Adipocyte (in vitro differentiated cells): ENCODE measurements at regions not wholly inside any gene's neighbourhood (a gene's known extent, or its start where the extent isn't known, plus 50 kb on each side); places are given as distances from the start of the nearest gene placed in this dataset.
"Not testable (repeated sequence)": the region's sequence is repeated elsewhere in the genome, so short reads cannot be mapped to it uniquely, and the experiment has no call there.

Source experiments
- DNase-seq: peaks from one replicate; pipeline ENCODE4 v3.0.0-alpha.2; 2015; ENCODE audit warnings: low read depth
- H3K27me3 ChIP-seq: replicated peaks from 2 replicates; pipeline ENCODE4 v1.7.0; 2013; ENCODE audit warnings: mild to moderate bottlenecking, low read length, moderate library complexity; ENCODE audit not compliant: control insufficient read depth, insufficient read depth
- H3K36me3 ChIP-seq: 2 replicates; pipeline ENCODE4 v1.7.0; 2013; ENCODE audit warnings: low read length, mild to moderate bottlenecking, moderate library complexity; ENCODE audit not compliant: control insufficient read depth, insufficient read depth, severe bottlenecking
- H3K4me1 ChIP-seq: 2 replicates; pipeline ENCODE4 v1.7.0; 2013; ENCODE audit warnings: mild to moderate bottlenecking, low read length, moderate library complexity; ENCODE audit not compliant: control insufficient read depth, insufficient read depth
- H3K4me3 ChIP-seq: 2 replicates; pipeline ENCODE4 v1.7.0; 2013; ENCODE audit warnings: mild to moderate bottlenecking, low read length, moderate library complexity
- H3K9ac ChIP-seq: 2 replicates; pipeline ENCODE4 v1.7.0; 2013; ENCODE audit warnings: mild to moderate bottlenecking, low read length, moderate library complexity
- H3K9me3 ChIP-seq: 2 replicates; pipeline ENCODE4 v1.7.0; 2013; ENCODE audit warnings: mild to moderate bottlenecking, low read length, moderate library complexity; ENCODE audit not compliant: control insufficient read depth

DNA sequence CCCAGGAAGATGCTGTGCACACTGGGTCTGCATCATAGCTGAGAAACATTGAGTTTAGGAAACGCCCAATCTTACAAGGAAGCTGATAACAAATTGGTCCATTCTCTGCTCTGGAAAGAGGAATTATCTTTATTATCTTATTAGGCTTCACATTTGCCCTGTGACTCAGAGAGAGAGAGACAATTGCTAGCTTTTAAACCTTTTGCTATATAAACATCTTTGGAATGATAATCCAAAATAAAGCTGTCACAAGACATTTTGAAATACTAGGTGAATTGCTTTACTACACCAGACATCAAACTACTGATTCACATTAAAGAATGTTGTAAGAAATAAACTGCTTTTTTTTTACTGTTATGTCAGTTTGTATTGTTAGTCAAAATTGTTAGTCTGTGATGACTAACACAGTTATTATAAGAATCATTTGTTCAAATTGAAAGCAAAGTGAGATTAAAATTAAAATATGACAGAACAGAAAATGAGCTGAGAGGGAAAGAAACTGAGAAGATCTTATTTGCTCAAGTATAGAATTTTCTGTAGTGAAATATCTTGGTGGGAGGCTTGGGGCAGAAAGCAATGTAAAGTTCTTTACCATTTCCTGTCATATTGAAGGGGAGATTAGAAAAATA lies 765.4 kb upstream of the PCDH10 start:
- Histone ChIP-seq H3K9me3 (no peaks in the 10 kb centered on the region), H3K9ac (no peak overlapping the region), H3K4me3 (no peak overlapping the region), H3K4me1 (no peaks in the 10 kb centered on the region), H3K27me3 (no peaks in the 10 kb centered on the region), H3K36me3 (no peaks in the 10 kb centered on the region)
- DNase-seq, result peak; percentile 33

DNA sequence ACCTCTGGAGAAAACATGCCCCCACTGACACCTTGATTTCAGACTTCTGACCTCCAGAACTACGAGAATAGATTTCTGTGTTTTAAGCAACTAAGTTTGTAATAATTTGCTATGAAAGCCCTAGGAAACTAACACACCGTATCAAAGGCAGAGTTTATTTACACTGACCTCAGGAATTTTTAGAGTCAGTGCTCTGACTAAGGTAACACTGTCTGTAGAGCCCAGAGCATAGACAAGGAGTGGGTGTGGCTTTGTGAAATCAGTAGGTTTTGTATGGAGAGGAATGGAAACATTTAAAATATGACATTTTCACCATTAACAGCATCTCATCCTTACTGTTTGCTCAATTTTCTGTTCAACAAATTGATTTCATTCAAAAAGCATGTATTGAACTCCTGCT lies 764.4 kb upstream of the PCDH10 start:
- no peaks in the 10 kb centered on the region for H3K4me1 ChIP-seq
- H3K9ac ChIP-seq, result no peak overlapping the region
- H3K9me3 ChIP-seq, result no peaks in the 10 kb centered on the region
- H3K36me3 ChIP-seq, result no peaks in the 10 kb centered on the region
- no peaks in the 10 kb centered on the region for H3K27me3 ChIP-seq
- H3K4me3 ChIP-seq, result no peak overlapping the region
- DNase-seq, result no peak

- H3K4me1 ChIP-seq, result no peaks in the 10 kb centered on the region
- no peaks in the 10 kb centered on the region for H3K27me3 ChIP-seq
- no peaks in the 10 kb centered on the region for H3K9me3 ChIP-seq
- H3K4me3 ChIP-seq, result no peak overlapping the region
- no peak overlapping the region for H3K9ac ChIP-seq
- no peaks in the 10 kb centered on the region for H3K36me3 ChIP-seq
- DNase-seq, result no peak
These were observed 763.0 kb upstream of the PCDH10 start for GRCh38 chr4:132386130-132386529.

DNA sequence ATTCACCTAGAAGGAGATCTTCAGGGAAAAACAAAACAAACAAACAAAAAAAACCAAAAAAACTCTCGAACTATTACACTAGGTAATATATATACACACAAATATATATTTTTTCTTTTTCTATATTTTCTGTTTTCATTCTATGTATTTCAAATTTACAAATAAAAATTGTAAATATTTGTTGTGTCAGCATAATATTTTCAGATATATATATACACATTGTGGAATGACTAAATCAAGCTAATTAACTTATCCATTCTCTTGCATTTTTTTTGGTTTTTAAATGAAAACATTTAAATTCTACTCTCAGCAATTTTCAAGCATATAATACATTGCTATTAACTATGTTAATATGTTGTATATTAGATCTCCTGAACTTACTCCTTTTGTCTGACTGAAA lies 762.0 kb upstream of the PCDH10 start:
- Histone ChIP-seq H3K27me3 (no peaks in the 10 kb centered on the region), H3K4me1 (no peaks in the 10 kb centered on the region), H3K9ac (no peak overlapping the region), H3K9me3 (no peaks in the 10 kb centered on the region), H3K4me3 (no peak overlapping the region), H3K36me3 (no peaks in the 10 kb centered on the region)
- no peak for DNase-seq

- H3K27me3 ChIP-seq, result no peaks in the 10 kb centered on the region
- H3K9ac ChIP-seq, result no peak overlapping the region
- no peak overlapping the region for H3K4me3 ChIP-seq
- no peaks in the 10 kb centered on the region for H3K4me1 ChIP-seq
- H3K9me3 ChIP-seq, result no peaks in the 10 kb centered on the region
- DNase-seq, result no peak
- H3K36me3 ChIP-seq, result no peaks in the 10 kb centered on the region
These were observed 753.5 kb upstream of the PCDH10 start for GRCh38 chr4:132395561-132395960.

DNA sequence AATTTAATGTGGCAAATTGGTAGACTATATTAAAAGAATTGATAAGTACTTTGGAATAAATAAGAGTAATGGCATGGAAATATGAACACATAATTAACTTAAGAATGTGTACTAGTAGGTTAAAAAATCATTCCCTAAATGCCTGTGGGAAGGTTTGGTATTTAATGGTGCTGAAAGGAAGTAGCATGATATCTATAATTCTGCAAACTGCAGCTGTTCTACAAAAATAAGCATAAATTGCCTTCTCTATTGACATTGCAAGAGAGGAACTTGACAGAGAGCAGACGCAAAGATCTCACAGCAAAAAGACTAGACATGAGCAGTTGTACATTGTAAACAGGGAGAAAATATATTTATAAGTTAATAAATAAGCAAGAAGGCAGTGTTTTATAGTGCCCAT lies 752.5 kb upstream of the PCDH10 start:
- Histone ChIP-seq H3K4me3 (no peak overlapping the region), H3K9me3 (peaks cover 2% of the 10 kb centered on the region), H3K4me1 (no peaks in the 10 kb centered on the region), H3K9ac (no peak overlapping the region), H3K27me3 (no peaks in the 10 kb centered on the region), H3K36me3 (no peaks in the 10 kb centered on the region)
- peak; percentile 57 for DNase-seq

GRCh38 chr4:132417220-132417619 lies 731.9 kb upstream of the PCDH10 start:
- no peak overlapping the region for H3K9ac ChIP-seq
- peaks cover 27% of the 10 kb centered on the region for H3K9me3 ChIP-seq
- H3K27me3 ChIP-seq, result no peaks in the 10 kb centered on the region
- H3K4me3 ChIP-seq, result no peak overlapping the region
- no peaks in the 10 kb centered on the region for H3K4me1 ChIP-seq
- H3K36me3 ChIP-seq, result no peaks in the 10 kb centered on the region
- DNase-seq, result no peak

DNA sequence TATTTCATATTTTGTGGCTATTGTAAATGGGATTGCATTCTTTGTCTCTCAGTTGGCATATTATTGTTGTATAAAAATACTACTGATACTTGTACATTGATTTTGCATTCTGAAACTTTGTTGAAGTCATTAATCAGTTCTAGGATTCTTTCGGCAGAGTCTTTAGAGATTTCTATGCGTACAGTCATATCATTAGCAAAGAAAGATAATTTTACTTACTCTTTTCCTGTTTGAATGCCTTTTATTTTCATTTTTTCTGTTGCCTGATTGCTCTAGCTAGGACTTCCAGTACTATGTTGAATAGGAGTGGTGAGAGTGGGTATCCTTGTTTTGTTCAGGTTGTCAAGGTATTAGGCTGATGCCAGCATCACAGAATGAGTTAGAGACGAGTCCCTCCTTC lies 722.0 kb upstream of the PCDH10 start:
- H3K4me3 ChIP-seq, result no peak overlapping the region
- H3K27me3 ChIP-seq, result no peaks in the 10 kb centered on the region
- no peak for DNase-seq
- no peaks in the 10 kb centered on the region for H3K9me3 ChIP-seq
- no peaks in the 10 kb centered on the region for H3K4me1 ChIP-seq
- H3K9ac ChIP-seq, result no peak overlapping the region
- no peaks in the 10 kb centered on the region for H3K36me3 ChIP-seq

DNA sequence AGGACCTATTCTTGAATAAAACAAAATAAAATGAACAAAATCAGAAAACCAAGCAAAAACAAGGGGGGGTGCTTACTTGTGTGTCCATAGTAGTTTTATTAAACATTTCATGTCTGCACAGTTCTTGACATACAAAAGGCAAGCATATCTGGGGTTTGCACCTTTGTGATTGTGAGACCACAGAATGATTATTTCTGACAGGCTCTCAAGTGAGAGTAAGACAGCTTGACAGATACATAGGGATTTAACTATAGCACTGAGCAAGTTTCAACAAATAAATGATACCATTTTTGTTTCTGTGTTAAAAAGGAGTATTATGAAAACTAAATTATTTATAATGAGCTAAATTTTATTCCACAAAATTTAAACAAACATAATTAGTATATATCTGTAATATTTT lies 712.0 kb upstream of the PCDH10 start:
- no peaks in the 10 kb centered on the region for H3K27me3 ChIP-seq
- H3K36me3 ChIP-seq, result no peaks in the 10 kb centered on the region
- peaks cover 2% of the 10 kb centered on the region for H3K9me3 ChIP-seq

DNA sequence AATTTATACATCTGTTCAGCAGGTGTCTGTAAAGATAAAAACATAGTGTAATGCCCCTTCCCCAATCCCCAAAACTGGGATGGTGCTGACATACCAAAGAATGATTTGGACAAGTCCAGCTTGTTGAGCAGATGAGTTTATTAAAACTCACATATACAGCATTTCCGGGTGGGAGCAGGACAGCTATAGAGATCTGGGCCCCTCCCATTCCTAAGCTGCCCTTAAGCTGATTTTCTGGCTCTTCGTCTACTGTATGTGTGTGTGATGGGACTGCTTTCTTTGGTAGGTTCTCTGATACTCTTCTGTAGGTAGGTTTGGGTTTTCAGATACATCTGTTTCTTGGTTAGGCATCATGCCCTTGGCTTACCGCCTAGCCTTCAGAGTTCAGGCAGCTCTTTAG lies 703.7 kb upstream of the PCDH10 start:
- H3K9ac ChIP-seq, result no peak overlapping the region
- no peaks in the 10 kb centered on the region for H3K36me3 ChIP-seq
- no peaks in the 10 kb centered on the region for H3K27me3 ChIP-seq
- H3K4me3 ChIP-seq, result no peak overlapping the region
- H3K4me1 ChIP-seq, result no peaks in the 10 kb centered on the region
- H3K9me3 ChIP-seq, result peaks cover 13% of the 10 kb centered on the region
- DNase-seq, result no peak

More for the DNA sequence above, 712.0 kb upstream of the PCDH10 start:
- Histone ChIP-seq H3K4me1 (no peaks in the 10 kb centered on the region), H3K4me3 (no peak overlapping the region), H3K9ac (no peak overlapping the region)
- no peak for DNase-seq

- not testable (repeated sequence) for H3K36me3 ChIP-seq, H3K9me3 ChIP-seq, H3K9ac ChIP-seq, H3K27me3 ChIP-seq, DNase-seq, H3K4me3 ChIP-seq, H3K4me1 ChIP-seq
These were observed 691.1 kb upstream of the PCDH10 start for GRCh38 chr4:132457987-132458386.

GRCh38 chr4:132479543-132479942 lies 669.6 kb upstream of the PCDH10 start:
- Histone ChIP-seq H3K36me3 (no peaks in the 10 kb centered on the region), H3K4me3 (no peak overlapping the region), H3K4me1 (no peaks in the 10 kb centered on the region), H3K27me3 (no peaks in the 10 kb centered on the region), H3K9me3 (no peaks in the 10 kb centered on the region), H3K9ac (no peak overlapping the region)
- DNase-seq, result no peak
